ENCODE measurements at regions not wholly inside any gene's neighbourhood (a gene's known extent, or its start where the extent isn't known, plus 50 kb on each side); places are given as distances from the start of the nearest gene placed in this dataset.

DNA sequence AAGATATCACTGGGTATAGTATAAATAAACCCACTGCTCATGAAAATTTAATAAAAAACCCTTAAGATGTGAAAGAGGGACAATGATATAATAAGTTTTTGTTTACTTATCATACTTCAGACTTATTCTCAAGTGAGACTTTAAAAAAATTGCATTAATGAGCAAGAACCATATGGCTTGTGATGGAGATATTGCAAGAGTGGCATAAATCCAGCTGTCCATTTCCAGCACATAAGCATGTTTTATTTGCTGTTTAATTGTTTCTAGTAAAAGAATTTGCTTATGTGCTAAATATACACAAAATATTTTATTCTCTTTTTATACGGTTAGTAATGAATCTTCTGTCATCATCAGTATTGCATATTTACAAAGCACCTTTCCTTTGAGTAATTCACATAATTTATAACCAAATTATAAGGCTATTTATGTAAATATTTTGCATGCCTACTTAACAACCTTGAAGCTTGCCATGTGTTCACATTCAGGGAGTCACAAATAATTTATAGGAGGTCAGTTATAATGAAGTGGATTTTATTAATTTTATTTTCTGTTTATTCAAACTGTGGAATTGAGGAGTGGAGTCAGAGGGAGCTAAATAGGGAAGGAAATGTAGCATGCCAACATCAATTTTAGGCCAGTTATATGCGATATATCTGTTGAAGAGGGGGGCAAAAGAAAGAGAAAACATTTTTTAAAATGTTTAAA, 318.5 kb upstream of the CWC22 start:
- ATAC-seq (no peak), DNase-seq (ENCODE audit: low spot score) (no peak)

DNA sequence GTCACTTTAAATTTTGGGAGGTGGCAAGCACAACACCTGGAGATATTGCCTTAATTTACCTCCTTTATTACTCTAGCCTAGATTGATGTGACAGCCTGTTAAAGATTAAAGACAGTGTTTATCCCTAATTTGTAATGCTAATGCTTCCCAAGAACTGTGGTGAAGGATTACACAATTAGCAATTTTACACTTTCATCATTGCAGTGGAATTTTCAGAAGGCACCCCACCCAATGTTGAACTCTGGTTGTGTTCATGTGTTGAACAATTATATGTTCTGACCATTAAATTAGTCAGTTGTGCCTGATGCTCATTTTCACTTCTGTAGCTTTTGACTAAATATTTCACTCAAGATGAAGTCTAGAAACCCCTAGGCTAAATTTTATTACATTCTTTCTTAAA, 317.1 kb upstream of the CWC22 start:
- DNase-seq (ENCODE audit: low spot score) (no peak), ATAC-seq (no peak)

DNA sequence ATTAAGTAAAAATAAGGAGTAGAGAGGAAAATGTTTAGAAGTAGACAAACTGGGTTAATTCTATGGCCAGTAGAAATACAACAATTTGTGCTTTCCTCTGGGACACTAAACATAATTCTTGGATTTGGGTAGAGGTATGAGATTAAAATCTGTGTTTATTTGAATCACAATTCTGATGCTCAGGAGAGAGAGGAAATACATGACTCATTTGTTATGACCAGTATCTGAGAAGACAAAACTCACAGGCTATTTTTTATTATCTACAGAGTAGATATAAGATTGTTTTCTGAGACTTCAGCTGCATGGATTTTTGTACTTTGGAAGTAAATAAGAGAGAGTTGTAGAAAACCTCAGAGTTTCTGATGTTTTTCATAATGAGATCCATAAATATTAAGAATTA, 315.7 kb upstream of the CWC22 start:
- DNase-seq (ENCODE audit: low spot score), result no peak

DNA sequence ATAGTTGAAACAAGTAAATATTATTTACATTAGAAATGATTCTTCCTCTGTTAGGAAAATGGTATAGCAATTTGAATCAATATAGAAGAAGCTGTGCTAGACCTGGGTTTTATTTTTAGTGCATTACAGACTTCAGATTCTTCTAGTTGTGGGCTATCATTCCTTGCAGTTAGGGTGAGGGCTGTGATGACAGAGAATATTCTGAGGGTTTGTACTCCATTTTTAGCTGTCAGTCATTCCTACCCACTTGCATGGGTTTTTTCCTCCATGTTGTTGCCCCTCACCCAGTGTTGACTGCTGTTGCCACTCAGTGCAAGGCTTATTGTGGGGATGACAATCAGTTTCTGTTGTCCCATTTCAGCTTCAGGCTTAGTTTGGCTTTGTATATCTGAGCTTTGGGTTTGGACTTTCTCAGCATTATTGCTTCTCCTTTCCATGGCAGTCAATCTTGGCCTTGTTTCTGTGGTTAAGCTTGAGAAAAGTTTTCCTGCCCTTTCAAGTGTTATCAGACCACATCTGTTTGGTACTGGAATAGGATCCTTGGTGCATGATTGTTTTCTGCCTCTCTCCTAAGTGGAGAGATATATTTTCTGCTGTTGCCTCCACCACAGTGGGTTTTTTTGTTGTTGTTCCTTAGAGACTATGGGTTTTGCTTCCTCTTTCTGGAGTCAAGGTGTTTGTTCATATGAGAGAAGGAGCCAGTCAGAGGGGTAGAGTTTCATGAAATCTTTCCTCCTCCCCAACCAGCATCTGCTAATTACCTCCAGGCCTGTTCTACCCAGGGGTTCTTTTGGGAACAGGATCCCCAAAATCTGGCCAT, 312.7 kb upstream of the CWC22 start:
- ATAC-seq (no peak), DNase-seq (ENCODE audit: low spot score) (no peak)

More for the DNA sequence above, 315.7 kb upstream of the CWC22 start:
- no peak for ATAC-seq

- DNase-seq (ENCODE audit: low spot score) (no peak), ATAC-seq (no peak)
Measured at GRCh38 chr2:180314086-180314485, 307.0 kb upstream of the CWC22 start.

- no peak for ATAC-seq
- no peak for DNase-seq (ENCODE audit: low spot score)
Measured at GRCh38 chr2:180312542-180312941, 305.4 kb upstream of the CWC22 start.

DNA sequence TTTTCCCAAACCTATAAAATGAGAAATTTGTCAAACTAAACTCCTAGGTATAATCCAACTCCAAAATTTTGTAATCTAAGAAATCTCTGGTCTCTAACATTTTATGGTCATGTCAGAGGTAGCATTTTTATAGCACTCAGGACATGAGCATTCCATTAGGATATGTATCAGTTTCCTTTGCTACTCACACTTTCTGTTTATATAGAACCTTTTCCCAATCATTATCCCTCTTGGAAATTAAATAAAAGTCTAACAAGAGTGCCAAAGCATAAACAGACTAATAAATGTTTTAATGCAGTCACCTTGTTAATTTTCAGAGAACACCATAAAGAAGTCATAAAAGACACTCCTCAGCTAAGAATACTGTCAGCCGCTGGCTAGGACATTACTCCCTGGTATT, 300.0 kb upstream of the CWC22 start:
- no peak for DNase-seq (ENCODE audit: low spot score)
- ATAC-seq, result no peak

GRCh38 chr2:180306346-180306745, 299.2 kb upstream of the CWC22 start:
- no peak for ATAC-seq
- DNase-seq (ENCODE audit: low spot score), result no peak

- DNase-seq (ENCODE audit: low spot score), result no peak
- no peak for ATAC-seq
Measured at GRCh38 chr2:180291552-180292421, 284.7 kb upstream of the CWC22 start.

DNA sequence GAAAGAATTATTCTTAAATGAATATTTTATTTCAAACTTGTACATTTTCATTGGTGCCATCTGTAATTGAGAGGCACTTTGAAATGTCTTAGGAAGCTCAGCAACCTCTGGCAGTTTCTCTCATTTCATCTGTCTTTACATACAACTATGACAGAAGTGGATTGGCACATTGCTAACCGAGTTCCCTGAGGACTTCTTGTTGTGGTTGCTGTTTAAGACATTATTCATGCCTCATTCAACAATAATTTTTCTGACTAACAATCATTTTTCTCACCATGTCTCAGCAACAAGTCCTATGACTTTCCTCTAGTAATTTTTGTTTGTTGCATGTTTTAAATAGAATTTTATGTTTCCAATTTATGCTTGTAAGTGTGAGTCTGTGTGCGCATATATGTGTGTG, 284.0 kb upstream of the CWC22 start:
- no peak for ATAC-seq
- no peak for DNase-seq (ENCODE audit: low spot score)

DNA sequence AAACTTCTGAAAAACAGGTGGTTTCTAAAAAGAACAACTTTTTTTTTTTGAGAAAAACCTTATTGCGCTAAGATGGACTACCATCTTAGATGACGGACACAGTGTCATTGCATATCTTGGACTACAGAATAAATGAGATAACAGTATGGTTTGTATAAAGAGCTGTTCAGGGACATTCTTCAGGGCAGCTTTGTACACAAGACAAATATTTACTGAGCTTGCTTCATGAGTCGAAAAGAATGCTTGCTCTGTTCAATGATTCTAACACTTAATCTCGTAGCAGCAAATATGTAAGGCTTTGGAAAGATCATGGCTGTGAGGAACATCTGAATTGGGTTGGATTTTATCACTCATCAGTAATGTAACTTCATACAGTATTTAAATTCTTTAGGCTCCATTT, 282.5 kb upstream of the CWC22 start:
- no peak for ATAC-seq
- no peak for DNase-seq (ENCODE audit: low spot score)

DNA sequence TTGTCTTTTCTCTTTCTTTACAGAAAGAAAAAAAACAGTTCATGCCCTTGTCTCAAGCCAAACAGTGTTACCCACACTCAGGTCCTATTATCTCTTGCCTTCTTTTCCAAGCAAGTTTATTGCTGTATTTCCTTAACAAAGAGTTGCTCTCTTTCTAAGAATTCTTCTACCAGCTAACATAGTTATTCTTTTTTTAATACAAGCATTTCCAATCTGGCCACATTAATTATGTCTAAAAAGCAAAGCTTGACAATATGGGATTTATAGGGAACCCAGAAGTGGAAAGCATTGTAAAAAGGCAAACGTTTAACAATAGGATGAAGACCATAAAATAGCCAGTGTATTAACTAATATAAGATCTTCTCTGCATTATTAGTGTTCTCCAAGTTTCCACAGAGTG, 272.5 kb upstream of the CWC22 start:
- ATAC-seq (no peak), DNase-seq (ENCODE audit: low spot score) (no peak)

GRCh38 chr2:180276733-180277132, 269.6 kb upstream of the CWC22 start:
- no peak for ATAC-seq
- DNase-seq (ENCODE audit: low spot score), result no peak

DNA sequence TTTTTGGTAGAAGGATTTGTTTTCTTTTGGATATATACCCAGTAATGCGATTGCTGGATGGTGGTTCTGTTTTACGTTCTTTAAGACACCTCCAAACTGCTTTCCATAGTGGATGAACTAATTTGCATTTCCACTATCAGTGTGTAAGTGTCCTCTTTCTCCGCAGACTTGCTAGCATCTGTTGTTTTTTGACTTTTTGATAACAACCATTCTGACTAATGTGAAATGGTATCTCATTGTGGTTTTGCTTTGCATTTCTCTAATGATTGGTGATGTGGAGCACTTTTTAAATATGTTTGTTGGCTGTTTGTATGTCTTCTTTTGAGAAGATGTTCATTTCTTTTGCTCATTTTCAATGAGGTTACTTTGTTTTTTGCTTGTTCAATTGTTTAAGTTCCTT, 260.9 kb upstream of the CWC22 start:
- DNase-seq (ENCODE audit: low spot score) (no peak), ATAC-seq (no peak)

GRCh38 chr2:180261976-180262375, 254.9 kb upstream of the CWC22 start:
- DNase-seq (ENCODE audit: low spot score) (no peak), ATAC-seq (no peak)

- DNase-seq (ENCODE audit: low spot score) (no peak), ATAC-seq (no peak)
Measured at GRCh38 chr2:180258579-180258978, 251.5 kb upstream of the CWC22 start.

DNA sequence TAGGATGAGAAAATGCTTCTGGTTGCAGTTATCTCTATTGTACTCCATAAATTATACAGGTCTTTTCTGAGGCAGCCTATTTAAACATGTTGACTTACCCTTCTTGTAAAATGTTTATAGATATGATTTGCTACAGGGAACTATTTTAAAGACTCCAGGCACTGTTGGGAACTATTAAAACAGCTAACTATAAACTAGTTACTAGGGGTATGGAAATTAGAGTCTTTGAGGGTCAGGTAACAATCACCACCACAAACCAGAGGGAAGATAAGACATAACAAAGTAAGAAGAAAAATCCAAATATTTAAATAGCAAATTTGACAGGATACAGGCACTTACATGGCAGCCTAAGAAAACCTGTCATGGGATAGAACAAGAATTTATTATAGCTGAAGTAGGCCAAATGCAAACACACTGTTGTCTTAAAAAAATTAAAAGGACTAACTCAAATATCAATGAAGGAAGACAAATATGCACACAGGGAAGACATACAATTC, 251.0 kb upstream of the CWC22 start:
- ATAC-seq, result no peak

GRCh38 chr2:180257247-180257646, 250.2 kb upstream of the CWC22 start:
- DNase-seq (ENCODE audit: low spot score) (no peak), ATAC-seq (no peak)

More for the DNA sequence above, 251.0 kb upstream of the CWC22 start:
- DNase-seq (ENCODE audit: low spot score), result no peak

DNA sequence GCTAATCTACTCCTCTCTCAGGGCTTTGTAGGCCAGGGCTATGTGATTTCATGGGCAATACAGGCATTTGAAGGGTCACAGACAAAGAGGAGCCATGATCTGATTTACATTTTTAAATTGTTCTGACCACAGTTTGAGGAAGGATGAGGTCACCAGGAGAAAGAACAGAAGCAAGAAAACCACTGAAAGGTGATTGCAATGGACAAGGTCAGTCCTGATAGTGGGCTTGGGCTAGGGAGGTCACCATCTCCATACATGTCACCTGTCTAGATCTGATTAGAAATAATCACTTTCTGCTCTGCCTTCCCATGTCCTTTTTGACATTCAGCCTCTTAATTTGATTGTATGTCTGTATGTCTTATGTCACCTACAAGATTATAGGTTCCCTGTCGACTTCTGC, 248.9 kb upstream of the CWC22 start:
- no peak for DNase-seq (ENCODE audit: low spot score)
- ATAC-seq, result no peak

DNA sequence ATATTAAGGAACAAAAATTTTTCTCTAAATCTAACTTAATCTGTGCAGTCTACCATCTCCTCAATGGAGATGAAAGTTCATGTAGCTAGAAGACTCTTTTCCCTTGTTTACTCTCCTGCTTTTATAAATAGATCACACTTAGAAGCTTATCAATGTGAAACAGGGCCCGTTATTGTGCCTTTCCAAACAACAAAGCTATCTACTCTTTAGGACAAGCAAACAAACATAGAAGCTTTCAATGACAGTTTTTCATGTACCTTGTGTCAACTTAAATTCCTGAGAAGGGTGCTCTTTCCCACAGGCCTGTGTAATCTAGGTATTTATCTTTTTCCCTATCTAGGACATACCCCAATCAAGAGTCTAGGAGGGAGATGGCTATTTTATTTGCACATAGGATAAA, 247.8 kb upstream of the CWC22 start:
- ATAC-seq (no peak), DNase-seq (ENCODE audit: low spot score) (no peak)

- ATAC-seq, result no peak
- no peak for DNase-seq (ENCODE audit: low spot score)
Measured at GRCh38 chr2:180247658-180248057, 240.6 kb upstream of the CWC22 start.
